Ovary (tissue), 3 donors: ENCODE measurements at regions not wholly inside any gene's neighbourhood (a gene's known extent, or its start where the extent isn't known, plus 50 kb on each side); places are given as distances from the start of the nearest gene placed in this dataset.

Experiments
- CTCF ChIP-seq, 3 donors: fragments of 450-650 bp in 2 of 3; fragments of 200-600 bp in 1 of 3; IDR thresholded peaks; one replicate each; pipeline versions ENCODE4 v1.5.1 to v1.8.0; 2016 to 2022; ENCODE audit warnings: antibody characterized with exemption in 3 of 3, mild to moderate bottlenecking in 1 of 3
- EP300 ChIP-seq: sonication (generic); formaldehyde crosslinking; IDR thresholded peaks from one replicate; pipeline ENCODE4 v1.6.1; 2017; ENCODE audit warnings: antibody characterized with exemption
- POLR2A ChIP-seq: fragments of 450-650 bp; IDR thresholded peaks from one replicate; pipeline ENCODE4 v1.6.1; 2017; ENCODE audit warnings: antibody characterized with exemption, mild to moderate bottlenecking, moderate library complexity
- donor health status: DM: no; HTN: no; CAD: no.

- TF ChIP-seq EP300: no peak
- no peak for TF ChIP-seq CTCF (IDR thresholded peaks at IDR 0.05)
- no peak for TF ChIP-seq POLR2A
Measured at GRCh38 chr5:39755452-39755851, 330.7 kb upstream of the DAB2 start.
